PC-3 (cell line): ENCODE measurements at regions not wholly inside any gene's neighbourhood (a gene's known extent, or its start where the extent isn't known, plus 50 kb on each side); places are given as distances from the start of the nearest gene placed in this dataset.
"Not testable (repeated sequence)": the region's sequence is repeated elsewhere in the genome, so short reads cannot be mapped to it uniquely, and the experiment has no call there.

ENCODE experiments used
- EZH2 ChIP-seq: fragments of 300-600 bp; sonication (generic); IDR thresholded peaks from one replicate; pipeline ENCODE4 v1.6.1; 2017; ENCODE audit warnings: antibody characterized with exemption, mild to moderate bottlenecking, low read length; ENCODE audit not compliant: unreplicated experiment
- TF ChIP-seq, protein P1 (sequence below): fragments of 300-600 bp; sonication (generic); conservative IDR thresholded peaks from 2 replicates; pipeline ENCODE4 v1.5.1; 2017; ENCODE audit warnings: antibody characterized with exemption, low read depth, mild to moderate bottlenecking, low read length

DNA sequence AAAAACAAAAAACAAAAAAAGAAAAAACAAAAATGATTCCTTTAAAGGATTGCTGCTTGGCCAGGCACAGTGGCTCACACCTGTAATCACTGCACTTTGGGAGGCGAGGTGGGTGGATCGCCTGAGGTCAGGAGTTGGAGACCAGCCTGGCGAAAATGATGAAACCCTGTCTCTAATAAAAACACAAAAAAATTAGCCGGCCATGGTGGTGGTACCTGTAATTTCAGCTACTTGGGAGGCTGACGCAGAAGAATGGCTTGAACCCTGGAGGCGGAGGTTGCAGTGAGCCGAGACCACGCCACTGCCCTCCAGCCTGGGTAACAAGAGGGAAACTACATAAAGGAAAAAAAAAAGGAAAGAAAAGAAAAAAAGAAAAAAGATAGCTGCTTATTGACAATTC is 3920.8 kb upstream of the OR11H1 start:
- TF ChIP-seq, protein P1, sequence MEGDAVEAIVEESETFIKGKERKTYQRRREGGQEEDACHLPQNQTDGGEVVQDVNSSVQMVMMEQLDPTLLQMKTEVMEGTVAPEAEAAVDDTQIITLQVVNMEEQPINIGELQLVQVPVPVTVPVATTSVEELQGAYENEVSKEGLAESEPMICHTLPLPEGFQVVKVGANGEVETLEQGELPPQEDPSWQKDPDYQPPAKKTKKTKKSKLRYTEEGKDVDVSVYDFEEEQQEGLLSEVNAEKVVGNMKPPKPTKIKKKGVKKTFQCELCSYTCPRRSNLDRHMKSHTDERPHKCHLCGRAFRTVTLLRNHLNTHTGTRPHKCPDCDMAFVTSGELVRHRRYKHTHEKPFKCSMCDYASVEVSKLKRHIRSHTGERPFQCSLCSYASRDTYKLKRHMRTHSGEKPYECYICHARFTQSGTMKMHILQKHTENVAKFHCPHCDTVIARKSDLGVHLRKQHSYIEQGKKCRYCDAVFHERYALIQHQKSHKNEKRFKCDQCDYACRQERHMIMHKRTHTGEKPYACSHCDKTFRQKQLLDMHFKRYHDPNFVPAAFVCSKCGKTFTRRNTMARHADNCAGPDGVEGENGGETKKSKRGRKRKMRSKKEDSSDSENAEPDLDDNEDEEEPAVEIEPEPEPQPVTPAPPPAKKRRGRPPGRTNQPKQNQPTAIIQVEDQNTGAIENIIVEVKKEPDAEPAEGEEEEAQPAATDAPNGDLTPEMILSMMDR: not testable (repeated sequence)
- not testable (repeated sequence) for TF ChIP-seq EZH2
